Endothelial cell of umbilical vein (primary cell): ENCODE measurements at regions not wholly inside any gene's neighbourhood (a gene's known extent, or its start where the extent isn't known, plus 50 kb on each side); places are given as distances from the start of the nearest gene placed in this dataset.
A peak's percentile ranks its signal among the peaks of the same experiment; 100 is the strongest.

Experiments used
- BruUV-seq: library from RNA; stranded (reverse); fragments of 400-500 nt; replicated peaks from 2 replicates; lab custom pipeline; 2021; lab: Mats Ljungman, UMichigan
- CTCF ChIA-PET: fragments of 300-600, 350-600 bp; sonication (Branson Sonifier 250); formaldehyde crosslinking; loops from one replicate; lab custom pipeline; 2021; ENCODE audit warnings: antibody characterized with exemption, inconsistent platforms; lab: Charles Lee
- POLR2A ChIA-PET: fragments of 300-600, 350-600 bp; sonication (Branson Sonifier 250); formaldehyde crosslinking; loops from one replicate; lab custom pipeline; 2021; ENCODE audit warnings: antibody characterized with exemption, inconsistent platforms; lab: Charles Lee
- DNase-seq: peaks from one replicate; pipeline ENCODE4 v3.0.0-alpha.2; 2011; ENCODE audit warnings: low read depth, low spot score
- FAIRE-seq: peaks from 2 replicates; lab custom pipeline; 2011; peaks lifted over from hg19 to GRCh38; lab: Jason Lieb, UNC
- H2AFZ ChIP-seq: 2 replicates; pipeline ENCODE4 v1.6.0; 2012; ENCODE audit warnings: low read depth, low read length, control low read depth, inconsistent platforms
- H3K27ac ChIP-seq: 2 replicates; pipeline ENCODE4 v1.5.1; 2011; ENCODE audit warnings: low read depth, mild to moderate bottlenecking, control low read depth, low read length, moderate library complexity; ENCODE audit not compliant: insufficient read depth
- H3K27me3 ChIP-seq, 2 experiments: 2 replicates each; pipeline versions ENCODE4 v1.6.0 to v1.6.1; 2011; ENCODE audit warnings: low read length in 2 of 2, mixed read lengths in 1 of 2; ENCODE audit not compliant: control insufficient read depth in 2 of 2, insufficient read depth in 2 of 2
- H3K36me3 ChIP-seq, 2 experiments: 2 replicates in 1 of 2; 3 replicates in 1 of 2; pipeline ENCODE4 v1.5.1; 2011; ENCODE audit warnings: low read length in 2 of 2, mild to moderate bottlenecking in 1 of 2, moderate library complexity in 1 of 2; ENCODE audit not compliant: control insufficient read depth in 2 of 2, insufficient read depth in 2 of 2; ENCODE audit errors: extremely low read depth in 1 of 2
- H3K4me1 ChIP-seq: 3 replicates; pipeline ENCODE4 v1.5.1; 2011; ENCODE audit warnings: mild to moderate bottlenecking, low read length; ENCODE audit not compliant: control insufficient read depth, insufficient read depth; ENCODE audit errors: extremely low read depth
- H3K4me2 ChIP-seq: 2 replicates; pipeline ENCODE4 v1.6.1; 2011; ENCODE audit warnings: low read length, control low read depth, mixed read lengths; ENCODE audit not compliant: insufficient read depth
- H3K4me3 ChIP-seq, 3 experiments: fragments of 200-600 bp in 1 of 3; sonication (generic), shearing (Covaris generic) in 1 of 3; replicated peaks in 1 of 3; 2 replicates each; pipeline ENCODE4 v1.5.1; 2011 to 2016; ENCODE audit warnings: control low read depth in 3 of 3, low read length in 3 of 3, mild to moderate bottlenecking in 2 of 3, inconsistent platforms in 1 of 3, low read depth in 1 of 3, moderate library complexity in 1 of 3; ENCODE audit not compliant: insufficient read depth in 1 of 3
- H3K79me2 ChIP-seq: 2 replicates; pipeline ENCODE4 v1.6.0; 2012; ENCODE audit warnings: low read length, inconsistent platforms; ENCODE audit not compliant: control insufficient read depth, insufficient read depth
- H3K9ac ChIP-seq: replicated peaks from 2 replicates; pipeline ENCODE3; 2011; ENCODE audit warnings: low read length, control low read depth; ENCODE audit not compliant: insufficient read depth; ENCODE audit errors: extremely low read depth
- H3K9me1 ChIP-seq: replicated peaks from 3 replicates; pipeline ENCODE4 v1.6.0; 2011; ENCODE audit warnings: mild to moderate bottlenecking, low read length; ENCODE audit not compliant: control insufficient read depth, insufficient read depth; ENCODE audit errors: extremely low read depth
- H3K9me3 ChIP-seq: replicated peaks from 2 replicates; pipeline ENCODE4 v1.5.1; 2012; ENCODE audit warnings: low read length, inconsistent platforms; ENCODE audit not compliant: control insufficient read depth, insufficient read depth
- H4K20me1 ChIP-seq: replicated peaks from 2 replicates; pipeline ENCODE3; 2011; ENCODE audit warnings: mild to moderate bottlenecking, low read length; ENCODE audit not compliant: control insufficient read depth, insufficient read depth; ENCODE audit errors: extremely low read depth
- EZH2 ChIP-seq: IDR thresholded peaks from 2 replicates; pipeline ENCODE4 v1.6.1; 2012; ENCODE audit warnings: borderline replicate concordance, low read depth, mild to moderate bottlenecking, moderate library complexity, low read length, inconsistent platforms; ENCODE audit not compliant: severe bottlenecking
- FOS ChIP-seq: IDR thresholded peaks from 2 replicates; pipeline ENCODE4 v1.6.1; 2011; ENCODE audit warnings: mild to moderate bottlenecking, low read length, moderate library complexity, borderline replicate concordance; ENCODE audit not compliant: insufficient read depth
- GATA2 ChIP-seq: IDR thresholded peaks from 2 replicates; pipeline ENCODE4 v1.7.0; 2011; ENCODE audit warnings: low read depth, mild to moderate bottlenecking, moderate library complexity, mixed read lengths, low read length; ENCODE audit not compliant: insufficient read length, insufficient read depth
- JUN ChIP-seq: IDR thresholded peaks from 2 replicates; pipeline ENCODE4 v1.6.1; 2011; ENCODE audit warnings: borderline replicate concordance, low read depth; ENCODE audit not compliant: insufficient read length, insufficient read depth
- MYC ChIP-seq: IDR thresholded peaks from one replicate; pipeline ENCODE4 v1.6.1; 2011; ENCODE audit warnings: mild to moderate bottlenecking, low read depth, low read length
- POLR2A ChIP-seq: IDR thresholded peaks from 2 replicates; pipeline ENCODE4 v1.6.1; 2012; ENCODE audit warnings: low read depth, mild to moderate bottlenecking, control low read depth, low read length
- POLR2AphosphoS5 ChIP-seq: IDR thresholded peaks from 2 replicates; pipeline ENCODE4 v1.6.1; 2012; ENCODE audit warnings: low read depth, mild to moderate bottlenecking, control low read depth, low read length, moderate library complexity; ENCODE audit not compliant: insufficient read depth
- dilution Hi-C: fragments of 300-500 bp; cut with MboI; formaldehyde crosslinking; loops from one replicate; pipeline ENCODE4 v1.15.0; 2019; ENCODE audit warnings: low sequenced_read_pairs; ENCODE audit not compliant: extremely low pct_ligation_motif_present
- intact Hi-C: fragments of 100-400 bp; cut with micrococcal nuclease; formaldehyde crosslinking; loops from one replicate; pipeline ENCODE4 v1.10.0; 2022
- TF ChIP-seq, protein P1 (sequence below), 2 donors: IDR thresholded peaks; 1 replicate in 1 of 2; 2 replicates in 1 of 2; pipeline ENCODE4 v1.5.1; 2011; ENCODE audit warnings: low read length in 2 of 2, mild to moderate bottlenecking in 2 of 2, moderate library complexity in 2 of 2, control low read depth in 1 of 2, inconsistent platforms in 1 of 2, low read depth in 1 of 2; ENCODE audit not compliant: insufficient read depth in 1 of 2; ENCODE audit errors: extremely low read depth in 1 of 2
- TF ChIP-seq, protein P2 (sequence below): IDR thresholded peaks from 2 replicates; pipeline ENCODE4 v1.6.1; 2011; ENCODE audit not compliant: insufficient read depth, insufficient read length

DNA sequence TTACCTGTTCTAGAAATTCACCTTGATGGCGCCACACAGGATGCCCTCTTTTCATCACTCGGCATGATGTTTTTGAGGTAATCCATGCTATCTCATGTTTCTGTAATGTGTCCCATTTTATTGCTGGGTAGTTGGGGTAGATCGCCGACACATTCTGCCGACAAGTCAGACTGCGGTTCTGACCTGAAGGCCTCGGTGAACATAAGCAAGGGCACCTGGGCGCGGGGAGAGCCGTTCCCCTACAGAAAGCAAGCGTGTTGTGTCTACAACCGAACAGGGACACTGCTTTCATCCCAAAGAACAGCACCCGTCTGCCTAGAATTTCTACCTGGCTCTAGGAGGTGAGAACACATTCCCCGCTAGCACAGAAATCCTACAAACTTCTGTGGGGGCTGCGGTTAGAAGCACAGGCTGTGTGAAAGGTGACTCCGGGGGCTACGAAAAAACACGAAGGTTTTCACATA is 149.2 kb downstream of the PPIAL4G start:
- dilution Hi-C loops (no loop called here), intact Hi-C loops (loop anchor here (5.0 kb wide), 1 partner anchor 38 kb away; no protein-coding TSS in a partner anchor)
- Histone ChIP-seq H3K9ac (no peak overlapping the region), H2AFZ (no peak overlapping the region), H4K20me1 (no peaks in the 10 kb centered on the region), H3K27ac (no peak overlapping the region), H3K4me3 (peak overlapping the region in 2 of 3 experiments; percentile 12 to 34), H3K4me1 (peaks cover 10% of the 10 kb centered on the region), H3K4me2 (peak overlapping the region; percentile 39), H3K27me3 (peaks cover 16 to 28% of the 10 kb centered on the region in 2 experiments), H3K79me2 (no peaks in the 10 kb centered on the region), H3K36me3 (no peaks in the 10 kb centered on the region), H3K9me1 (no peaks in the 10 kb centered on the region), H3K9me3 (no peaks in the 10 kb centered on the region)
- TF ChIP-seq, protein P1, sequence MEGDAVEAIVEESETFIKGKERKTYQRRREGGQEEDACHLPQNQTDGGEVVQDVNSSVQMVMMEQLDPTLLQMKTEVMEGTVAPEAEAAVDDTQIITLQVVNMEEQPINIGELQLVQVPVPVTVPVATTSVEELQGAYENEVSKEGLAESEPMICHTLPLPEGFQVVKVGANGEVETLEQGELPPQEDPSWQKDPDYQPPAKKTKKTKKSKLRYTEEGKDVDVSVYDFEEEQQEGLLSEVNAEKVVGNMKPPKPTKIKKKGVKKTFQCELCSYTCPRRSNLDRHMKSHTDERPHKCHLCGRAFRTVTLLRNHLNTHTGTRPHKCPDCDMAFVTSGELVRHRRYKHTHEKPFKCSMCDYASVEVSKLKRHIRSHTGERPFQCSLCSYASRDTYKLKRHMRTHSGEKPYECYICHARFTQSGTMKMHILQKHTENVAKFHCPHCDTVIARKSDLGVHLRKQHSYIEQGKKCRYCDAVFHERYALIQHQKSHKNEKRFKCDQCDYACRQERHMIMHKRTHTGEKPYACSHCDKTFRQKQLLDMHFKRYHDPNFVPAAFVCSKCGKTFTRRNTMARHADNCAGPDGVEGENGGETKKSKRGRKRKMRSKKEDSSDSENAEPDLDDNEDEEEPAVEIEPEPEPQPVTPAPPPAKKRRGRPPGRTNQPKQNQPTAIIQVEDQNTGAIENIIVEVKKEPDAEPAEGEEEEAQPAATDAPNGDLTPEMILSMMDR (IDR thresholded peaks at IDR 0.05; ENCODE audit: extremely low read depth in 1 of 2, insufficient read depth in 1 of 2, low read depth in 1 of 2, low read length in 2 of 2) = no peak
- no peak for TF ChIP-seq MYC
- DNase-seq = no peak
- ChIA-PET CTCF (interaction anchor here (0.8 to 1.1 kb wide), 2 partner anchors 11 to 12 kb away, joined by 3 read pairs; no protein-coding TSS in a partner anchor), POLR2A (interaction anchor here (1.1 kb wide), 1 partner anchor 70 kb away, joined by 3 read pairs; no protein-coding TSS in a partner anchor)
- no TSS peak for BruUV-seq
- no peak for FAIRE-seq

DNA sequence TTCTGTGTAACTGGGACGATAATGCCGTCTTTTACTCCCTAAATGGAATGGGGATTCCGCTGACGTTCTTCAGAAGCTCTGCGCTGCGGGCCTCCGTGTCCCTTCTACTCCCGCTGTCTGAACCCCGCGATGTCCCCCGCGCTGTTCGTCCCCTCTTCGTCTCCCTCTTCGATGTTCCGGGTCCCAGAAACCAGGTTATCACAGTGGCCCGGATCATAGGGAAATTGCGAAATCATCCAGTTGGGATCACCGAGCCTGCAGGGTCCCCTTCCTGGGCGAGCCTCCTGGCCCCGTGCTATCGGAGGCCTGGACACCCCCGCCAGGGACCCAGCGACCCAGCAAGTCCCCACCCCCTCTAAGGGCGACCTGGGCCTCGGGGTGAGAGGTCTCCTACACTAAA is 154.2 kb downstream of the PPIAL4G start:
- intact Hi-C loops = no loop called here
- H3K9ac ChIP-seq = no peak overlapping the region

More for the DNA sequence above, 154.2 kb downstream of the PPIAL4G start:
- ChIA-PET CTCF (no interaction called here), POLR2A (no interaction called here)
- DNase-seq (no peak), FAIRE-seq (no peak)
- Histone ChIP-seq H2AFZ (no peak overlapping the region), H3K4me1 (peaks cover under 1% of the 10 kb centered on the region), H3K79me2 (no peaks in the 10 kb centered on the region), H3K9me1 (no peaks in the 10 kb centered on the region), H3K4me2 (no peak overlapping the region), H3K9me3 (no peaks in the 10 kb centered on the region), H3K4me3 (no peak overlapping the region), H4K20me1 (no peaks in the 10 kb centered on the region), H3K27ac (no peak overlapping the region), H3K27me3 (peaks cover 22 to 27% of the 10 kb centered on the region in 2 experiments), H3K36me3 (no peaks in the 10 kb centered on the region)
- TF ChIP-seq POLR2AphosphoS5 = no peak
- TF ChIP-seq MYC = no peak
- TF ChIP-seq POLR2A = no peak
- TF ChIP-seq JUN = no peak
- no peak for TF ChIP-seq EZH2
- TF ChIP-seq GATA2 = no peak
- TF ChIP-seq, protein P2, sequence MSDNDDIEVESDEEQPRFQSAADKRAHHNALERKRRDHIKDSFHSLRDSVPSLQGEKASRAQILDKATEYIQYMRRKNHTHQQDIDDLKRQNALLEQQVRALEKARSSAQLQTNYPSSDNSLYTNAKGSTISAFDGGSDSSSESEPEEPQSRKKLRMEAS = no peak
- TF ChIP-seq FOS = no peak
- TF ChIP-seq, protein P1 (IDR thresholded peaks at IDR 0.05; ENCODE audit: extremely low read depth in 1 of 2, insufficient read depth in 1 of 2, low read depth in 1 of 2, low read length in 2 of 2) = no peak
- no TSS peak for BruUV-seq
- dilution Hi-C loops = no loop called here
